ENCODE measurements at regions not wholly inside any gene's neighbourhood (a gene's known extent, or its start where the extent isn't known, plus 50 kb on each side); places are given as distances from the start of the nearest gene placed in this dataset.
"Not testable (repeated sequence)": the region's sequence is repeated elsewhere in the genome, so short reads cannot be mapped to it uniquely, and the experiment has no call there.

GRCh38 chr2:15693926-15694588 lies 102.4 kb downstream of the DDX1 start:
- intact Hi-C loops (cut with micrococcal nuclease), result no loop called here
- CTCF ChIA-PET, result no interaction called here
- no TSS peak for BruUV-seq (replicated peaks)
- Mint-ChIP-seq H3K27me3 (ENCODE audit: insufficient read depth, unreplicated experiment) (peaks cover 10% of the 10 kb centered on the region), H3K36me3 (ENCODE audit: insufficient read depth, unreplicated experiment) (no peaks in the 10 kb centered on the region), H3K4me1 (ENCODE audit: insufficient read depth, unreplicated experiment) (no peaks in the 10 kb centered on the region), H3K4me3 (ENCODE audit: unreplicated experiment) (no peak overlapping the region), H3K9me3 (ENCODE audit: unreplicated experiment) (no peaks in the 10 kb centered on the region), H3K27ac (ENCODE audit: low read depth, unreplicated experiment) (no peak overlapping the region)
- DNase-seq (ENCODE audit: unreplicated experiment), result no peak
- TF ChIP-seq, protein P1, sequence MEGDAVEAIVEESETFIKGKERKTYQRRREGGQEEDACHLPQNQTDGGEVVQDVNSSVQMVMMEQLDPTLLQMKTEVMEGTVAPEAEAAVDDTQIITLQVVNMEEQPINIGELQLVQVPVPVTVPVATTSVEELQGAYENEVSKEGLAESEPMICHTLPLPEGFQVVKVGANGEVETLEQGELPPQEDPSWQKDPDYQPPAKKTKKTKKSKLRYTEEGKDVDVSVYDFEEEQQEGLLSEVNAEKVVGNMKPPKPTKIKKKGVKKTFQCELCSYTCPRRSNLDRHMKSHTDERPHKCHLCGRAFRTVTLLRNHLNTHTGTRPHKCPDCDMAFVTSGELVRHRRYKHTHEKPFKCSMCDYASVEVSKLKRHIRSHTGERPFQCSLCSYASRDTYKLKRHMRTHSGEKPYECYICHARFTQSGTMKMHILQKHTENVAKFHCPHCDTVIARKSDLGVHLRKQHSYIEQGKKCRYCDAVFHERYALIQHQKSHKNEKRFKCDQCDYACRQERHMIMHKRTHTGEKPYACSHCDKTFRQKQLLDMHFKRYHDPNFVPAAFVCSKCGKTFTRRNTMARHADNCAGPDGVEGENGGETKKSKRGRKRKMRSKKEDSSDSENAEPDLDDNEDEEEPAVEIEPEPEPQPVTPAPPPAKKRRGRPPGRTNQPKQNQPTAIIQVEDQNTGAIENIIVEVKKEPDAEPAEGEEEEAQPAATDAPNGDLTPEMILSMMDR (IDR thresholded peaks at IDR 0.05; ENCODE audit: unreplicated experiment), result no peak
- POLR2A ChIA-PET, result no interaction called here

GRCh38 chr2:15694589-15694986 lies 102.9 kb downstream of the DDX1 start:
- Mint-ChIP-seq H3K27ac (ENCODE audit: low read depth, unreplicated experiment) (no peak overlapping the region), H3K27me3 (ENCODE audit: insufficient read depth, unreplicated experiment) (peaks cover 5% of the 10 kb centered on the region), H3K4me3 (ENCODE audit: unreplicated experiment) (no peak overlapping the region), H3K4me1 (ENCODE audit: insufficient read depth, unreplicated experiment) (no peaks in the 10 kb centered on the region), H3K36me3 (ENCODE audit: insufficient read depth, unreplicated experiment) (no peaks in the 10 kb centered on the region), H3K9me3 (ENCODE audit: unreplicated experiment) (no peaks in the 10 kb centered on the region)
- BruUV-seq (replicated peaks), result no TSS peak
- DNase-seq (ENCODE audit: unreplicated experiment), result no peak
- TF ChIP-seq, protein P1 (IDR thresholded peaks at IDR 0.05; ENCODE audit: unreplicated experiment), result no peak
- ChIA-PET CTCF (no interaction called here), POLR2A (no interaction called here)
- intact Hi-C loops (cut with micrococcal nuclease), result no loop called here

GRCh38 chr2:15695582-15696330 lies 104.1 kb downstream of the DDX1 start:
- intact Hi-C loops (cut with micrococcal nuclease), result no loop called here
- CTCF ChIA-PET, result no interaction called here
- no peaks in the 10 kb centered on the region for H3K27me3 Mint-ChIP-seq (ENCODE audit: insufficient read depth, unreplicated experiment)
- no peaks in the 10 kb centered on the region for H3K9me3 Mint-ChIP-seq (ENCODE audit: unreplicated experiment)
- POLR2A ChIA-PET, result no interaction called here
- TF ChIP-seq, protein P1 (IDR thresholded peaks at IDR 0.05; ENCODE audit: unreplicated experiment), result no peak
- no peak for DNase-seq (ENCODE audit: unreplicated experiment)
- no peak overlapping the region for H3K27ac Mint-ChIP-seq (ENCODE audit: low read depth, unreplicated experiment)
- no peak overlapping the region for H3K4me3 Mint-ChIP-seq (ENCODE audit: unreplicated experiment)
- no peaks in the 10 kb centered on the region for H3K4me1 Mint-ChIP-seq (ENCODE audit: insufficient read depth, unreplicated experiment)
- H3K36me3 Mint-ChIP-seq (ENCODE audit: insufficient read depth, unreplicated experiment), result no peaks in the 10 kb centered on the region
- no TSS peak for BruUV-seq (replicated peaks)

GRCh38 chr2:15696606-15697170 lies 105.0 kb downstream of the DDX1 start:
- intact Hi-C loops (cut with micrococcal nuclease); H3K27me3 Mint-ChIP-seq (ENCODE audit: insufficient read depth, unreplicated experiment); H3K4me1 Mint-ChIP-seq (ENCODE audit: insufficient read depth, unreplicated experiment); POLR2A ChIA-PET; CTCF ChIA-PET; H3K9me3 Mint-ChIP-seq (ENCODE audit: unreplicated experiment); H3K27ac Mint-ChIP-seq (ENCODE audit: low read depth, unreplicated experiment); H3K4me3 Mint-ChIP-seq (ENCODE audit: unreplicated experiment); DNase-seq (ENCODE audit: unreplicated experiment); H3K36me3 Mint-ChIP-seq (ENCODE audit: insufficient read depth, unreplicated experiment); BruUV-seq (replicated peaks): not testable (repeated sequence)

All from MCF 10A (cell line).